ENCODE measurements at regions not wholly inside any gene's neighbourhood (a gene's known extent, or its start where the extent isn't known, plus 50 kb on each side); places are given as distances from the start of the nearest gene placed in this dataset.

DNA sequence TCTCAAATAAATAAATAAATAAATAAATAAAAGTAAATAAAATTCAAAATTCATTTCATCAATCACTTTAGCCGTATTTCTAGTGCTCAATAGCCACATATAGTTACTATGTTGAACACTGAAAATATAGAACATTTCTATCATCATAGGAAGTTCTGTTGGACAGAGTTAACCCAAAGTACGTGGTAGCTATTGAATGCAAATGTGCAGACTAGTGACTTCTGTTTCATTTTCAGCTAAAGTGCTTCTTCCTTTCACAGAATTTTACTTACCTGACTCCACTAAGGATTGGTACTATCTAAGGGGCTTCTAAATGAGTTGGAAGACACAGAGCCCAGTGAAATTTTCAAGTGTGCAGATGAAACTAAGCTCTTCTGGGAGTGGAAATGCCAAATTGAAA, 1208.3 kb downstream of the MAT2B start:
- no peak for DNase-seq (ENCODE audit: low spot score)

- DNase-seq (ENCODE audit: low spot score): no peak
Measured at GRCh38 chr5:164721116-164721515, 1215.7 kb downstream of the MAT2B start.

DNA sequence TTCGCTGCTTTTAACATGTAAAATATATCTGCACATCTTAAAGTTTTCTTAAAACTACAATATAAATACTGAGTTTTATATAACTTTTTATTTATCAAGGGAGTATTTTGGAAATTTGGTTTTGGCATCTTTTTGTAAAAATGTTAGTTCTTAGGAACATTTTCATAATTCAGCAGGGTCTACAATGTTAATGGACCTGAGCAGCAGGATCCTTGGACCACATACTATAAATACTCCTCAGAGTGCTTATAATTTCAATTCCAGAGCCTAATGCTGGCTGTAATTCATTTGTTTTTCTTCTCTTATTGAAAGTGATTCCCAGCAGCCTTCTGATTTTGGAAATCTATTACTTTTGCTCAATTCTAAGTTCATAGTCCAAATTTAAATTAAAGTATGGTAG, 1216.2 kb downstream of the MAT2B start:
- DNase-seq (ENCODE audit: low spot score): no peak

DNA sequence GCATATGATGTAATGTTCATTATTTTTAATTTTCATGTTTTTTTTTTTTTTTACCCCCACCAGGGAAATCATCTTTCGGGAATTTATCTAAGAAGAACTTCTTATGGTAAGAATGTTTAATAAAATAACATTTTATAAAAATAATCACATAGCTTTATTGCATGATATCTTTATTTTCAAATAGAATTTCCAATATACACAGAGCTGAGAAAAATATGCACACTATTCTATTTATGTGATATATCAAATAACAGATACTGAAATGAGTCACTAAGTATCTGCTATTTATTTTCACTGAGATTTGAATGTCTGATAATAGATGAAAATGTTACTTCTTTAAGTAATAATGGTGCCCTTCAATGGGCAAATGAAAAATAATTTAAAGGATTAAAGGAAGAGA, 1217.3 kb downstream of the MAT2B start:
- DNase-seq (ENCODE audit: low spot score): no peak

DNA sequence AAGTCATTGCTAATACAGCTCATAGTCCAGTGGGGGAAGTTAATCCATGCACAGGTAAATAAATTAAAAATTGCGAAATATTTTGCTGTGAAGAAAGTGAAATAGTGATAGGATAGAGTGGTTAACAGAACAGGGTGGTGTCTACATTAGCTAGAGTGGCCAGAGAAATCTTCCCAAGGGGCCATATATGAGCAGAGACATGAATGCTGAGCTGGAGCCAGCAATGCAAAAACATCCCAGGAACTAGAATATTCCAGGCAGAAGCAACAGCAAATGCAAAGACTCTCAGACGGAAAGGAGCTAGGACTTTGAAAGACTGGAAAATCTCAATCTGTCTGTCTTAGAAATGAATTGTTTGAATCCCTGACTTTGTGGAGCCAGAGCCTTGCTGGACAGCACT, 1221.6 kb downstream of the MAT2B start:
- DNase-seq (ENCODE audit: low spot score): no peak

DNA sequence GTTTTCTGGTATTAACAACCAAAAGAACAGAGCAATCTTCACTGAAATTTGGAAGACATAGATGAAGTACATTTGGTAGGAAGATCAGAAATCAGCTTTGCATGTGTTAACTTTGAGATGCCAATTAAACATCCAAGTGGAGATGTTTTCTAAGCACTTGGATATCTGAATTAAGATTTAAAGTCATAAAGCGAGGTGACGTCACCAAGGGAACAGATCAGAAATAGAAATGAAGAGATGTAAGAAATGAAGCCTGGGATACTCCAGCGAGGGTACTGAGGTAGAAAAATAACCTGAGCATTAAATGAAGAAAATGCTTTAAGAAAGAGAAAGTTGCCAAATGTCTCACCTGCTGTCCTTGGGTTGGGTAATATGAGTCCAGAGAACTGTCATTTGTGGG, 1223.3 kb downstream of the MAT2B start:
- DNase-seq (ENCODE audit: low spot score): no peak

GRCh38 chr5:164735334-164735733, 1229.9 kb downstream of the MAT2B start:
- no peak for DNase-seq (ENCODE audit: low spot score)

GRCh38 chr5:164741376-164741775, 1236.0 kb downstream of the MAT2B start:
- no peak for DNase-seq (ENCODE audit: low spot score)

DNA sequence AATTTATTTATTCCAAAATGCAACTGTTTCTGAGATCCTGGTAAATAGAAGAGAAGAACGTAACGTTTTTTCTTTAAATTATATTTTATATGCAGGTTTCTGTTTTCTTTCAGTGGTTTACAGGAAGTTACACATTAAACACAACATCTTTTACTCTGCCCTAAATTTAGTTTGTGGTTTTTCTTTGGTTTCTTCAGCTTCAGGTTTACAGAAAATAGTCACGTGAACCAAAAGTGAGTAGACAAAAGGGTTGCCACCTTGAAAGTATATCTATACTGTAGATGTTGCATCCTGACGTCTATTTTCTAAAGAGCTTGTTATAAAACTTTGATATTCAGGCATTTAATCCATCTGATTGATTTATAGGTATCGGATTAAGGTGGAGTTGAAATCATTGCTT, 1236.6 kb downstream of the MAT2B start:
- no peak for DNase-seq (ENCODE audit: low spot score)

- no peak for DNase-seq (ENCODE audit: low spot score)
Measured at GRCh38 chr5:164746723-164747122, 1241.3 kb downstream of the MAT2B start.

DNA sequence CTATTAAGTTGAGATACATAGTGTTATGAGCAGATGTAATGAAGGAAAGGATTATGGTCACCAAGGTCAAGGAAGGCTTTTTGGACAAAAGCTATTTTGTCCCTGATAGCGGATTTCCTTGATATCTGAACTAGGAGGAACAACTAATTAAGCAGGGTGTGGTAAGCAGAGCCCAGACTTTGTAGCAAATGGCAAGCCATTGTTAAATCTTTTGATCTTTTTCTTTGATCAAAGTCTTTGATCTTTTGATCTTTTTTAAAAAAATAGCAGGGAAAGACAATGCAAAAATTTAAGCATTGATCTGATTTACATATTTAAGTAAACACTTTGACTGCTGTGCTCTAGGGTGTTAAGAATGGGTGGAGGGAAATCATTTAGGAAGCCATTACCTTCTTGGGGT, 1242.0 kb downstream of the MAT2B start:
- no peak for DNase-seq (ENCODE audit: low spot score)

DNA sequence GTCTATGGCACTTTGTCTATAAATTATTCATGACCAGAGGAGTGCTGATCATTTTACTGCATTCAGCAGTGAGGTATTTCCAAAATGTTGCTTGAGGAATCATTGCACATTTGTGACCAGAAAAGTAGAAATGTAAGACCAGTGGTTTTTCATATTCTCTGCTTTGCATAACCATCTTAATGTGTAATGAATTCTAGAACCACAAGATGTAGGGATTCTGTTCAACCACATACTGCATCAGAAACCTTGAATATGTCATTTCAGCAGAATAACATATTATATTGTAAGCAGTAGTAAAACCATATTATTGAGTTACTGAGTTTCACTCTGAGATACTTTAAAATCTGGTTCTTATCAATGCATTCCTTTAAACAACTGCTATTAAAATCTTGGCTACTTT, 1243.4 kb downstream of the MAT2B start:
- DNase-seq (ENCODE audit: low spot score): no peak

GRCh38 chr5:164753434-164753833, 1248.0 kb downstream of the MAT2B start:
- DNase-seq (ENCODE audit: low spot score): no peak

DNA sequence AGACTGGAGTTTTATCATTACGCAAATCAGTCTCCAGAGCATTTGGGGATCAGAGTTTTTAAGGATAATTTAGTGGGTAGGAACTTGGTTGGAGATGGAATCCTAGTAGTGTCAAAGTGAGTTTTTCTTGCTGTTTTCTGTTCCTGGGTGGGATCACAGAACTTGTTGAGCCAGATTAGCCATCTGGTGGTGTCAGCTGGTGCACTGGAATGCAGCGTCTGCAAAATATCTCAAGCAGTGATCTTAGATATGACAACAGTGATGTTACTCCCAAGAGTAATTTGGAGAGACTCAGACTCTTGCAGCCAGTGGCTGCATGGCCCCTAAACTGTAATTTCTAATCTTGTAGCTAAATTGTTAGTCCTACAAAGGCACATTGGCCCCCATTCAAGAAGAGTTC, 1257.8 kb downstream of the MAT2B start:
- DNase-seq (ENCODE audit: low spot score): no peak

GRCh38 chr5:164772122-164772521, 1266.7 kb downstream of the MAT2B start:
- no peak for DNase-seq (ENCODE audit: low spot score)

GRCh38 chr5:164784230-164784629, 1278.8 kb downstream of the MAT2B start:
- DNase-seq (ENCODE audit: low spot score): no peak

GRCh38 chr5:164798110-164798509, 1292.7 kb downstream of the MAT2B start:
- DNase-seq (ENCODE audit: low spot score): no peak

GRCh38 chr5:164799391-164799790, 1294.0 kb downstream of the MAT2B start:
- no peak for DNase-seq (ENCODE audit: low spot score)

DNA sequence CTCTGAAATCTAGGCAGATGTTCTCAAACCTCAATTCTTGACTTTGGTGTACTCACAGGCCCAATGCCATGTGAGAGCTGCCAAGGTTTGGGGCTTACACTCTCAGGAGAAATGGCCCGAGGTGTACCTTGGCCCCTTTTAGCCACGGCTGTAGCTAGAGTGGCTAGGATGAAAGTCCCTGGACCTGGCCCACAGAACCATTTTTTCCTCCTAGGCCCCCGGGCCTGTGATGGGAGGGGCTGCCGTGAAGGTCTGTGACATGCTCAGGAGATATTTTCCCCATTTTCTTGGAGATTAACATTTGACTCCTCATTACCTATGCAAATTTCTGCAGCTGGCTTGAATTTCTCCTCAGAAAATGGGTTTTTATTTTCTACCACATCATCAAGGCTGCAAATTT, 1296.5 kb downstream of the MAT2B start:
- no peak for DNase-seq (ENCODE audit: low spot score)

DNA sequence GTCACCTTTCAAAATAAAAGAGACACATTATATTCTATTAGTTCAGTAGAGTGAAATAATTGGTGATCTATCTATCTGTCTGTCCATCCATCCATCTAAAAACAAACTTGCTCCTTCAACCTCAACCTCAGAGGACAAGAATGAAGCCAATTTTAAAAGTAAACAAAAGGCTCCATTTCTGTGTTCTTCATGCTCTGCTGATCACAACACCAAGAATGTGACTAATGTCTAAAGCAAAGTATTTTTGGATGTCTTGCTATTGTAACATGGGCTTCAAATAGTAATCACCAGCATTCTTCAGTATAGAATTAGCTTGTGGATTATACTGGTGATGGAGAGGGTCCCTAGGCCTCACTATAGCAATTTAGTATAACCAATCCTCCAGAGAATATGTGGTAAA, 1304.4 kb downstream of the MAT2B start:
- no peak for DNase-seq (ENCODE audit: low spot score)

GRCh38 chr5:164818445-164818844, 1313.0 kb downstream of the MAT2B start:
- no peak for DNase-seq (ENCODE audit: low spot score)

- DNase-seq (ENCODE audit: low spot score): no peak
Measured at GRCh38 chr5:164824671-164825070, 1319.3 kb downstream of the MAT2B start.

DNA sequence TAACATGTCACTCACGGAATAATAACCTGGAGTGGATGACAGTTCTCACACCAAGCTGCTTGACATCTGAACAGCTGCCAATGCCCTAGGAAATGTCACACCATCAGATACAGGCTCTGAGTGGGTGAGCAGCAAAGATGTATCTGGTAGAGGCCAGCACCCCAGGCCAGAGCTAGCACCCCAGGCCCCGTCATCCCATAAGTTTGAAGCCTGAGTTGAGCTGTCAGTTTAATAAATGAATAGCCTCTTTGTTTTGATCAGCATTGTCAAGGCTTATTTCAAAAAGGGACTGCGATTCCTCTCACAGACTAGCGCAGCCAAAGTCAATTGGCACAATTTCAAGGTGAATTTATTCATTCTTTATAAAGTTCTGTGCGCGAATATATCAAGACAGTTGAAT, 1327.1 kb downstream of the MAT2B start:
- no peak for DNase-seq (ENCODE audit: low spot score)

- no peak for DNase-seq (ENCODE audit: low spot score)
Measured at GRCh38 chr5:164844348-164844747, 1338.9 kb downstream of the MAT2B start.

DNA sequence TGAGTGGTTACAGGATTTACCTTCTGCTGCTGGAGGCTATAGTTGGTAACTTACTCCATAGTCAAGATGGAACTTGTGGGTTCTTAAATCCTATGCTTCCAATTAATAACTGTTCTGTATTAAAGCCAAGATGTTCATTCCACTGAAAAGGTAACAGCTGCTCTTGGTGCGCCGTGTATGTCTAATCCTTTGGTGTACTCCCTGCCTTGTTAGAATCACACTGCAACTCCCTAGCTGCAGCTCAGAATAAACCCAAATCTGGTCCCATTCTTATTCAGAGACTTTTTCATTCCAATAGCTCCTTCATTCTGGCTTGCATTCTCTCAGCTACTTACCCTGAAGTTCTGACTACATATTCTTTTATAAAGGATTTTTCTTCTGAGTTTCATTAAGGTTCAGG, 1355.5 kb downstream of the MAT2B start:
- no peak for DNase-seq (ENCODE audit: low spot score)
